ENCODE measurements at regions not wholly inside any gene's neighbourhood (a gene's known extent, or its start where the extent isn't known, plus 50 kb on each side); places are given as distances from the start of the nearest gene placed in this dataset.

- no peak for DNase-seq (ENCODE audit: low spot score)
Observed at GRCh38 chr3:193963808-193964516, 172.0 kb upstream of the HES1 start.

- no peak for DNase-seq (ENCODE audit: low spot score)
Observed at GRCh38 chr3:193964517-193964880, 171.4 kb upstream of the HES1 start.

- no peak for DNase-seq (ENCODE audit: low spot score)
Observed at GRCh38 chr3:193968380-193968974, 167.5 kb upstream of the HES1 start.

GRCh38 chr3:193970131-193970772 is 165.7 kb upstream of the HES1 start:
- peak; percentile 80 for DNase-seq (ENCODE audit: low spot score)

GRCh38 chr3:193970773-193971206 is 165.2 kb upstream of the HES1 start:
- DNase-seq (ENCODE audit: low spot score), result no peak

GRCh38 chr3:193971261-193971751 is 164.6 kb upstream of the HES1 start:
- DNase-seq (ENCODE audit: low spot score), result peak; percentile 10

GRCh38 chr3:193971966-193972365 is 164.0 kb upstream of the HES1 start:
- no peak for DNase-seq (ENCODE audit: low spot score)

- no peak for DNase-seq (ENCODE audit: low spot score)
Observed at GRCh38 chr3:193972832-193973231, 163.1 kb upstream of the HES1 start.

- DNase-seq (ENCODE audit: low spot score), result no peak
Observed at GRCh38 chr3:193974191-193974652, 161.7 kb upstream of the HES1 start.

GRCh38 chr3:193974671-193975535 is 161.0 kb upstream of the HES1 start:
- no peak for DNase-seq (ENCODE audit: low spot score)

GRCh38 chr3:193977622-193978021 is 158.3 kb upstream of the HES1 start:
- DNase-seq (ENCODE audit: low spot score), result no peak

- DNase-seq (ENCODE audit: low spot score), result no peak
Observed at GRCh38 chr3:193978030-193978429, 157.9 kb upstream of the HES1 start.

- no peak for DNase-seq (ENCODE audit: low spot score)
Observed at GRCh38 chr3:193978486-193978885, 157.5 kb upstream of the HES1 start.

- no peak for DNase-seq (ENCODE audit: low spot score)
Observed at GRCh38 chr3:193980326-193980725, 155.6 kb upstream of the HES1 start.

- no peak for DNase-seq (ENCODE audit: low spot score)
Observed at GRCh38 chr3:193980905-193981304, 155.0 kb upstream of the HES1 start.

GRCh38 chr3:193981504-193981903 is 154.4 kb upstream of the HES1 start:
- no peak for DNase-seq (ENCODE audit: low spot score)

GRCh38 chr3:193982258-193982659 is 153.7 kb upstream of the HES1 start:
- no peak for DNase-seq (ENCODE audit: low spot score)

- DNase-seq (ENCODE audit: low spot score), result no peak
Observed at GRCh38 chr3:193983846-193984818, 151.8 kb upstream of the HES1 start.

- DNase-seq (ENCODE audit: low spot score), result no peak
Observed at GRCh38 chr3:193984876-193985275, 151.1 kb upstream of the HES1 start.

GRCh38 chr3:193987186-193987585 is 148.8 kb upstream of the HES1 start:
- no peak for DNase-seq (ENCODE audit: low spot score)

- DNase-seq (ENCODE audit: low spot score), result no peak
Observed at GRCh38 chr3:193989186-193989585, 146.8 kb upstream of the HES1 start.

Data from NAMALWA (cell line).